GM23248 (cell line): ENCODE measurements at regions not wholly inside any gene's neighbourhood (a gene's known extent, or its start where the extent isn't known, plus 50 kb on each side); places are given as distances from the start of the nearest gene placed in this dataset.

Experiments
- DNase-seq: peaks from one replicate; pipeline ENCODE4 v3.0.0-alpha.2; 2015
- H2AFZ ChIP-seq: fragments of 200-600 bp; sonication (generic); 2 replicates; pipeline ENCODE4 v1.6.1; 2016; ENCODE audit warnings: antibody characterized with exemption
- H3F3A ChIP-seq: fragments of 200-600 bp; sonication (generic); 2 replicates; pipeline ENCODE4 v1.6.1; 2016; ENCODE audit warnings: mild to moderate bottlenecking, antibody characterized with exemption, mixed run types; ENCODE audit not compliant: insufficient read depth
- H3K27ac ChIP-seq: fragments of 200-600 bp; sonication (generic); 2 replicates; pipeline ENCODE4 v1.5.1; 2016; ENCODE audit warnings: mild to moderate bottlenecking
- H3K27me3 ChIP-seq: fragments of 200-600 bp; sonication (generic); replicated peaks from 2 replicates; pipeline ENCODE4 v1.6.1; 2016; ENCODE audit warnings: mild to moderate bottlenecking; ENCODE audit not compliant: insufficient read depth
- H3K36me3 ChIP-seq: fragments of 200-600 bp; sonication (generic); 2 replicates; pipeline ENCODE4 v1.6.1; 2016; ENCODE audit warnings: low read depth, mild to moderate bottlenecking
- H3K4me1 ChIP-seq: fragments of 200-600 bp; sonication (generic); 2 replicates; pipeline ENCODE4 v1.6.1; 2016; ENCODE audit warnings: mild to moderate bottlenecking; ENCODE audit not compliant: insufficient read depth
- H3K4me2 ChIP-seq: fragments of 200-600 bp; sonication (generic); one replicate; pipeline ENCODE4 v1.6.1; 2016; ENCODE audit warnings: mild to moderate bottlenecking; ENCODE audit not compliant: unreplicated experiment
- H3K4me3 ChIP-seq: fragments of 200-600 bp; sonication (generic); 2 replicates; pipeline ENCODE4 v1.5.1; 2016; ENCODE audit warnings: mild to moderate bottlenecking
- H3K79me2 ChIP-seq: fragments of 200-600 bp; sonication (generic); 2 replicates; pipeline ENCODE4 v1.6.1; 2016; ENCODE audit warnings: mild to moderate bottlenecking; ENCODE audit not compliant: insufficient read depth
- H3K9ac ChIP-seq: fragments of 200-600 bp; sonication (generic); 2 replicates; pipeline ENCODE4 v1.6.1; 2016; ENCODE audit warnings: mild to moderate bottlenecking
- H3K9me2 ChIP-seq: fragments of 200-600 bp; sonication (generic); 2 replicates; pipeline ENCODE4 v1.6.1; 2016; ENCODE audit warnings: mixed run types, mild to moderate bottlenecking, moderate library complexity; ENCODE audit not compliant: insufficient read depth
- H3K9me3 ChIP-seq: fragments of 200-600 bp; sonication (generic); one replicate; pipeline ENCODE4 v1.6.1; 2017; ENCODE audit warnings: low read depth
- H4K20me1 ChIP-seq: fragments of 200-600 bp; sonication (generic); 2 replicates; pipeline ENCODE4 v1.6.0; 2016; ENCODE audit not compliant: insufficient read depth
- EZH2 ChIP-seq: fragments of 200-600 bp; sonication (generic); IDR thresholded peaks from 2 replicates; pipeline ENCODE4 v1.6.1; 2018; ENCODE audit warnings: antibody characterized with exemption, mild to moderate bottlenecking; ENCODE audit not compliant: insufficient read depth, poor library complexity, severe bottlenecking
- EZH2phosphoT487 ChIP-seq: fragments of 200-600 bp; sonication (generic); IDR thresholded peaks from 2 replicates; pipeline ENCODE4 v1.6.1; 2018; ENCODE audit warnings: antibody characterized with exemption, moderate library complexity, mild to moderate bottlenecking, low read depth; ENCODE audit not compliant: insufficient read depth
- WGBS, 2 experiments: methylation state at CpG; one replicate each; pipeline ENCODE4 v1.1.6; 2015 to 2017; ENCODE audit warnings: low lambda C conversion rate in 2 of 2, low coverage in 1 of 2; ENCODE audit errors: missing lambda C conversion rate in 2 of 2; 5-methylcytosine and 5-hydroxymethylcytosine counted together
- in situ Hi-C: fragments of 300-500 bp; cut with MboI; formaldehyde crosslinking; loops from 2 replicates; pipeline ENCODE4 v1.15.0; 2020

- Histone ChIP-seq H3F3A (peaks cover 9% of the 10 kb centered on the region; the same call in 1 of the 2 replicates), H2AFZ (no peak overlapping the region)
Measured at GRCh38 chr2:163259489-163259888, 420.9 kb upstream of the KCNH7 start.

GRCh38 chr2:163255086-163255485 lies 416.5 kb upstream of the KCNH7 start:
- Histone ChIP-seq H2AFZ (no peak overlapping the region), H3K4me3 (no peak overlapping the region), H3K9me3 (no peaks in the 10 kb centered on the region), H3K4me2 (no peak overlapping the region), H3K27ac (no peak overlapping the region), H3K79me2 (no peaks in the 10 kb centered on the region), H3K9me2 (no peaks in the 10 kb centered on the region; the same call in 1 of the 2 replicates), H4K20me1 (no peaks in the 10 kb centered on the region), H3K27me3 (no peaks in the 10 kb centered on the region), H3K9ac (no peak overlapping the region), H3K36me3 (no peaks in the 10 kb centered on the region), H3F3A (no peaks in the 10 kb centered on the region), H3K4me1 (no peaks in the 10 kb centered on the region)
- no peak for DNase-seq
- TF ChIP-seq EZH2phosphoT487, result no peak
- no peak for TF ChIP-seq EZH2
- in situ Hi-C loops, result no loop called here

More at GRCh38 chr2:163259489-163259888, 420.9 kb upstream of the KCNH7 start:
- TF ChIP-seq EZH2, result no peak
- TF ChIP-seq EZH2phosphoT487, result no peak
- DNase-seq, result no peak
- Histone ChIP-seq H3K79me2 (no peaks in the 10 kb centered on the region), H3K27ac (no peak overlapping the region), H3K4me2 (no peak overlapping the region), H3K4me3 (no peak overlapping the region), H3K9ac (no peak overlapping the region), H3K36me3 (no peaks in the 10 kb centered on the region), H3K4me1 (peaks cover 9% of the 10 kb centered on the region), H3K9me2 (no peaks in the 10 kb centered on the region; the same call in 1 of the 2 replicates), H4K20me1 (no peaks in the 10 kb centered on the region), H3K9me3 (no peaks in the 10 kb centered on the region), H3K27me3 (no peaks in the 10 kb centered on the region)
- in situ Hi-C loops, result no loop called here

- no peak overlapping the region for H3K27ac ChIP-seq
- H3F3A ChIP-seq, result no peaks in the 10 kb centered on the region
- TF ChIP-seq EZH2 (no peak), EZH2phosphoT487 (no peak)
- no peaks in the 10 kb centered on the region for H3K79me2 ChIP-seq
- H3K9me2 ChIP-seq, result no peaks in the 10 kb centered on the region; the same call in 1 of the 2 replicates
- H3K9me3 ChIP-seq, result no peaks in the 10 kb centered on the region
- H3K27me3 ChIP-seq, result no peaks in the 10 kb centered on the region
- H3K4me3 ChIP-seq, result no peak overlapping the region
- no peaks in the 10 kb centered on the region for H4K20me1 ChIP-seq
- no peak for DNase-seq
- no peaks in the 10 kb centered on the region for H3K4me1 ChIP-seq
- H3K9ac ChIP-seq, result no peak overlapping the region
- WGBS, 2 experiments, result 40 to 47% methylated on average over 6 of the region's 6 CpGs
- in situ Hi-C loops, result no loop called here
- H3K36me3 ChIP-seq, result no peaks in the 10 kb centered on the region
- H2AFZ ChIP-seq, result no peak overlapping the region
- no peak overlapping the region for H3K4me2 ChIP-seq
Measured at GRCh38 chr2:163253621-163254285, 415.2 kb upstream of the KCNH7 start.

- Histone ChIP-seq H3K4me1 (no peaks in the 10 kb centered on the region), H3K27me3 (no peaks in the 10 kb centered on the region), H4K20me1 (no peaks in the 10 kb centered on the region), H3K9me3 (no peaks in the 10 kb centered on the region), H3K4me2 (no peak overlapping the region), H3F3A (no peaks in the 10 kb centered on the region), H3K36me3 (no peaks in the 10 kb centered on the region), H3K4me3 (no peak overlapping the region), H3K9me2 (no peaks in the 10 kb centered on the region; the same call in 1 of the 2 replicates), H3K9ac (no peak overlapping the region), H2AFZ (no peak overlapping the region), H3K27ac (no peak overlapping the region), H3K79me2 (no peaks in the 10 kb centered on the region)
- TF ChIP-seq EZH2, result no peak
- no peak for TF ChIP-seq EZH2phosphoT487
- no peak for DNase-seq
- in situ Hi-C loops, result no loop called here
- 68 to 70% methylated on average over 3 of the region's 3 CpGs for WGBS, 2 experiments
Measured at GRCh38 chr2:163252199-163252598, 413.6 kb upstream of the KCNH7 start.
